Natural killer cell (primary cell): ENCODE measurements at regions not wholly inside any gene's neighbourhood (a gene's known extent, or its start where the extent isn't known, plus 50 kb on each side); places are given as distances from the start of the nearest gene placed in this dataset.
"Not testable (repeated sequence)": the region's sequence is repeated elsewhere in the genome, so short reads cannot be mapped to it uniquely, and the experiment has no call there.

Source experiments
- ATAC-seq, 3 donors: fragments of 150-1000 bp in 2 of 3; fragments of 200-7000 bp in 1 of 3; cut with Tn5 transposase; 1 replicate in 1 of 3; 2 replicates in 2 of 3; pipeline ENCODE4 v1.10.0; 2021; ENCODE audit warnings: mild to moderate bottlenecking in 2 of 3, moderate library complexity in 2 of 3
- DNase-seq, 2 donors: peaks; one replicate each; pipeline versions ENCODE4 v3.0.0 to v3.0.0-alpha.2; 2013 to 2021; ENCODE audit warnings: mixed read lengths in 1 of 2
- H3K27ac ChIP-seq: one replicate; pipeline ENCODE4 v1.5.1; 2013; ENCODE audit warnings: mild to moderate bottlenecking, low read length
- H3K27me3 ChIP-seq: one replicate; pipeline ENCODE4 v1.6.1; 2013; ENCODE audit warnings: low read length; ENCODE audit not compliant: control insufficient read depth, insufficient read depth
- H3K36me3 ChIP-seq: one replicate; pipeline ENCODE4 v1.6.1; 2013; ENCODE audit warnings: low read length; ENCODE audit not compliant: control insufficient read depth, insufficient read depth
- H3K4me1 ChIP-seq: one replicate; pipeline ENCODE4 v1.6.1; 2013; ENCODE audit warnings: low read length; ENCODE audit not compliant: control insufficient read depth, insufficient read depth
- H3K4me3 ChIP-seq: one replicate; pipeline ENCODE4 v1.5.1; 2013; ENCODE audit warnings: low read length
- H3K9me3 ChIP-seq: one replicate; pipeline ENCODE4 v1.6.1; 2013; ENCODE audit warnings: low read length; ENCODE audit not compliant: control insufficient read depth, insufficient read depth
- H3K27ac Mint-ChIP-seq, 2 donors: one replicate each; pipeline ENCODE4 v1.8.0; 2022; ENCODE audit warnings: mild to moderate bottlenecking in 2 of 2, mixed read lengths in 2 of 2, moderate library complexity in 1 of 2
- H3K27me3 Mint-ChIP-seq, 2 donors: one replicate each; pipeline ENCODE4 v1.8.0; 2022; ENCODE audit warnings: low read depth in 2 of 2, mixed read lengths in 2 of 2
- H3K36me3 Mint-ChIP-seq: one replicate; pipeline ENCODE4 v1.8.0; 2022; ENCODE audit warnings: mixed read lengths
- H3K4me1 Mint-ChIP-seq, 2 donors: one replicate each; pipeline ENCODE4 v1.8.0; 2022; ENCODE audit warnings: mixed read lengths in 2 of 2
- H3K4me3 Mint-ChIP-seq: one replicate; pipeline ENCODE4 v1.8.0; 2022; ENCODE audit warnings: mild to moderate bottlenecking, moderate library complexity, mixed read lengths
- H3K9me3 Mint-ChIP-seq, 2 donors: one replicate each; pipeline ENCODE4 v1.8.0; 2022; ENCODE audit warnings: mixed read lengths in 2 of 2
- WGBS: methylation state at CpG from one replicate; pipeline ENCODE4 v1.1.7; 2013; ENCODE audit warnings: missing lambda C conversion rate; ENCODE audit not compliant: insufficient coverage; 5-methylcytosine and 5-hydroxymethylcytosine counted together
- intact Hi-C: fragments of 100-400 bp; cut with micrococcal nuclease; formaldehyde crosslinking; loops from one replicate; pipeline ENCODE4 v1.14.2; 2022

GRCh38 chr9:65474891-65475290 is 189.9 kb upstream of the FOXD4L5 start:
- H3K9me3 ChIP-seq, result peaks cover 18% of the 10 kb centered on the region
- H3K27ac Mint-ChIP-seq, DNase-seq, H3K27me3 ChIP-seq, H3K36me3 ChIP-seq, ATAC-seq, H3K4me3 Mint-ChIP-seq, H3K27ac ChIP-seq, H3K4me1 Mint-ChIP-seq, H3K9me3 Mint-ChIP-seq, H3K4me1 ChIP-seq, intact Hi-C loops, H3K36me3 Mint-ChIP-seq, H3K4me3 ChIP-seq, H3K27me3 Mint-ChIP-seq: not testable (repeated sequence)
- WGBS, result 86% methylated on average over 4 of the region's 7 CpGs

- intact Hi-C loops, result not testable (repeated sequence)
- WGBS, result 59% methylated on average over 7 of the region's 10 CpGs
Measured at GRCh38 chr9:65473059-65473822, 188.2 kb upstream of the FOXD4L5 start.

GRCh38 chr9:65471106-65471505 is 186.1 kb upstream of the FOXD4L5 start:
- H3K36me3 ChIP-seq, DNase-seq, H3K27me3 Mint-ChIP-seq, H3K27ac Mint-ChIP-seq, ATAC-seq, H3K27ac ChIP-seq, H3K27me3 ChIP-seq, H3K4me1 ChIP-seq, H3K4me3 ChIP-seq, H3K4me1 Mint-ChIP-seq, H3K9me3 Mint-ChIP-seq, H3K36me3 Mint-ChIP-seq, H3K4me3 Mint-ChIP-seq, intact Hi-C loops: not testable (repeated sequence)
- peaks cover 18% of the 10 kb centered on the region for H3K9me3 ChIP-seq
- WGBS, result 86% methylated on average over 7 of the region's 7 CpGs

More at GRCh38 chr9:65473059-65473822, 188.2 kb upstream of the FOXD4L5 start:
- not testable (repeated sequence) for H3K27me3 ChIP-seq, H3K36me3 ChIP-seq, H3K4me3 Mint-ChIP-seq, H3K27ac Mint-ChIP-seq, H3K27ac ChIP-seq, H3K4me1 ChIP-seq, H3K27me3 Mint-ChIP-seq, H3K4me1 Mint-ChIP-seq, H3K36me3 Mint-ChIP-seq, ATAC-seq, DNase-seq, H3K4me3 ChIP-seq, H3K9me3 Mint-ChIP-seq
- peaks cover 18% of the 10 kb centered on the region for H3K9me3 ChIP-seq

- DNase-seq, H3K27ac Mint-ChIP-seq, H3K36me3 ChIP-seq, H3K4me1 ChIP-seq, intact Hi-C loops, H3K36me3 Mint-ChIP-seq, H3K27ac ChIP-seq, ATAC-seq, H3K4me3 ChIP-seq, H3K9me3 ChIP-seq, H3K27me3 ChIP-seq, H3K4me1 Mint-ChIP-seq, H3K27me3 Mint-ChIP-seq, H3K4me3 Mint-ChIP-seq: not testable (repeated sequence)
- H3K9me3 Mint-ChIP-seq, result peaks cover 21 to 22% of the 10 kb centered on the region in 2 donors
- WGBS, result 94% methylated on average over 52 of the region's 55 CpGs
Measured at GRCh38 chr9:65466911-65467734, 182.1 kb upstream of the FOXD4L5 start.

GRCh38 chr9:65465246-65465895 is 180.4 kb upstream of the FOXD4L5 start:
- intact Hi-C loops, H3K4me1 ChIP-seq, H3K27ac ChIP-seq, H3K27ac Mint-ChIP-seq, DNase-seq, H3K9me3 ChIP-seq, H3K27me3 Mint-ChIP-seq, H3K36me3 Mint-ChIP-seq, H3K4me3 ChIP-seq, H3K4me3 Mint-ChIP-seq, H3K36me3 ChIP-seq, ATAC-seq, H3K4me1 Mint-ChIP-seq, H3K27me3 ChIP-seq: not testable (repeated sequence)
- peaks cover 20 to 21% of the 10 kb centered on the region in 2 donors for H3K9me3 Mint-ChIP-seq
- 88% methylated on average over 13 of the region's 17 CpGs for WGBS

- intact Hi-C loops, H3K4me1 ChIP-seq, ATAC-seq, H3K36me3 Mint-ChIP-seq, H3K36me3 ChIP-seq, H3K27ac Mint-ChIP-seq, H3K4me3 Mint-ChIP-seq, H3K27me3 Mint-ChIP-seq, H3K27ac ChIP-seq, H3K27me3 ChIP-seq, H3K4me1 Mint-ChIP-seq, H3K4me3 ChIP-seq, DNase-seq: not testable (repeated sequence)
- 85% methylated on average over 10 of the region's 15 CpGs for WGBS
- H3K9me3 Mint-ChIP-seq, result peaks cover 19 to 22% of the 10 kb centered on the region in 2 donors
- peaks cover 23% of the 10 kb centered on the region for H3K9me3 ChIP-seq
Measured at GRCh38 chr9:65462476-65462875, 177.5 kb upstream of the FOXD4L5 start.
